HCT116 (cell line): ENCODE measurements at regions not wholly inside any gene's neighbourhood (a gene's known extent, or its start where the extent isn't known, plus 50 kb on each side); places are given as distances from the start of the nearest gene placed in this dataset.

ENCODE experiments used
- ATAC-seq: fragments of 200-7000 bp; cut with Tn5 transposase; 2 replicates; pipeline ENCODE4 v1.9.1; 2020; ENCODE audit warnings: mild to moderate bottlenecking, moderate library complexity
- BruUV-seq: library from RNA; stranded (reverse); fragments of 400-500 nt; replicated peaks from 2 replicates; lab custom pipeline; 2021; lab: Mats Ljungman, UMichigan
- CTCF ChIA-PET: fragments of 300-600 bp; sonication (Branson Sonifier 250); formaldehyde crosslinking; loops from one replicate; lab custom pipeline; 2021; ENCODE audit warnings: antibody characterized with exemption; lab: Charles Lee
- POLR2A ChIA-PET: fragments of 300-600, 350-600 bp; sonication (Branson Sonifier 250); formaldehyde crosslinking; loops from one replicate; lab custom pipeline; 2021; ENCODE audit warnings: antibody characterized with exemption; lab: Charles Lee
- RAD21 ChIA-PET, 2 experiments: fragments of 300-600 bp; sonication (Branson Sonifier 250); formaldehyde crosslinking; loops; one replicate each; lab custom pipeline; 2023; ENCODE audit warnings: low total read pairs in 2 of 2; ENCODE audit not compliant: uncharacterized antibody in 2 of 2, unreplicated experiment in 2 of 2, low non-redundant PET in 1 of 2; lab: Charles Lee
- DNase-seq: peaks from one replicate; pipeline ENCODE4 v3.0.0-alpha.2; 2010; ENCODE audit warnings: low read depth, low spot score
- H2AFZ ChIP-seq: fragments of 200-600 bp; shearing (Covaris generic), sonication (generic); 2 replicates; pipeline ENCODE4 v1.6.1; 2017; ENCODE audit warnings: low read depth, mixed run types, mixed read lengths, antibody characterized with exemption, low read length; ENCODE audit not compliant: poor library complexity, severe bottlenecking
- H3K27ac ChIP-seq: 2 replicates; pipeline ENCODE4 v1.5.1; 2012; ENCODE audit warnings: low read depth, low read length
- H3K27me3 ChIP-seq: fragments of 200-600 bp; sonication (generic); 2 replicates; pipeline ENCODE4 v1.6.1; 2016; ENCODE audit warnings: mixed run types, low read length, mixed read lengths; ENCODE audit not compliant: insufficient read depth
- H3K36me3 ChIP-seq, 2 experiments: fragments of 200-500 bp in 1 of 2; fragments of 200-600 bp in 1 of 2; sonication (Bioruptor generic) in 1 of 2; sonication (generic) in 1 of 2; 2 replicates each; pipeline versions ENCODE4 v1.5.1 to v1.6.1; 2014 to 2016; ENCODE audit warnings: low read length in 2 of 2, inconsistent platforms in 1 of 2, mixed read lengths in 1 of 2, mixed run types in 1 of 2; ENCODE audit not compliant: insufficient read depth in 2 of 2, control insufficient read depth in 1 of 2
- H3K4me1 ChIP-seq, 2 experiments: fragments of 200-600 bp in 1 of 2; sonication (generic) in 1 of 2; 2 replicates each; pipeline versions ENCODE4 v1.5.1 to v1.6.1; 2012 to 2017; ENCODE audit warnings: low read length in 2 of 2, inconsistent platforms in 1 of 2, mild to moderate bottlenecking in 1 of 2, mixed read lengths in 1 of 2, mixed run types in 1 of 2, moderate library complexity in 1 of 2; ENCODE audit not compliant: insufficient read depth in 2 of 2, control insufficient read depth in 1 of 2
- H3K4me2 ChIP-seq: fragments of 200-600 bp; sonication (generic); 2 replicates; pipeline ENCODE4 v1.6.1; 2017; ENCODE audit warnings: mixed run types, low read length, mixed read lengths
- H3K4me3 ChIP-seq, 2 experiments: fragments of 200-600 bp in 1 of 2; sonication (generic) in 1 of 2; replicated peaks in 1 of 2; 2 replicates each; pipeline ENCODE4 v1.5.1; 2011 to 2016; ENCODE audit warnings: low read length in 2 of 2, control low read depth in 1 of 2, low read depth in 1 of 2, mild to moderate bottlenecking in 1 of 2, mixed read lengths in 1 of 2, mixed run types in 1 of 2
- H3K79me2 ChIP-seq: fragments of 200-600 bp; sonication (generic); 2 replicates; pipeline ENCODE4 v1.6.1; 2017; ENCODE audit warnings: mild to moderate bottlenecking, mixed run types, low read length, moderate library complexity, mixed read lengths; ENCODE audit not compliant: insufficient read depth
- H3K9ac ChIP-seq: fragments of 200-600 bp; sonication (generic); 2 replicates; pipeline ENCODE4 v1.6.1; 2016; ENCODE audit warnings: low read length, mixed read lengths
- H3K9me2 ChIP-seq: fragments of 200-600 bp; sonication (generic), shearing (Covaris generic); 2 replicates; pipeline ENCODE4 v1.6.1; 2017; ENCODE audit warnings: mixed run types, mild to moderate bottlenecking, moderate library complexity; ENCODE audit not compliant: insufficient read depth
- H3K9me3 ChIP-seq, 2 experiments: fragments of 200-500 bp in 1 of 2; fragments of 200-600 bp in 1 of 2; sonication (Bioruptor generic) in 1 of 2; sonication (generic) in 1 of 2; 2 replicates each; pipeline ENCODE4 v1.6.1; 2014 to 2017; ENCODE audit warnings: low read length in 2 of 2, mixed read lengths in 2 of 2, inconsistent platforms in 1 of 2, low read depth in 1 of 2, mild to moderate bottlenecking in 1 of 2, mixed run types in 1 of 2, moderate library complexity in 1 of 2; ENCODE audit not compliant: control insufficient read depth in 1 of 2, insufficient read depth in 1 of 2
- H4K20me1 ChIP-seq: fragments of 200-600 bp; sonication (generic), shearing (Covaris generic); 2 replicates; pipeline ENCODE4 v1.6.1; 2017; ENCODE audit warnings: mixed run types, mild to moderate bottlenecking, moderate library complexity; ENCODE audit not compliant: insufficient read depth
- CBX3 ChIP-seq: IDR thresholded peaks from 2 replicates; pipeline ENCODE4 v1.6.1; 2012; ENCODE audit warnings: low read depth
- CEBPB ChIP-seq: IDR thresholded peaks from 2 replicates; pipeline ENCODE4 v1.6.1; 2012; ENCODE audit warnings: low read depth
- CTCF ChIP-seq, 3 experiments: fragments of 200-600 bp in 1 of 3; sonication (generic) in 1 of 3; IDR thresholded peaks in 2 of 3; conservative IDR thresholded peaks in 1 of 3; 2 replicates each; pipeline ENCODE4 v1.5.1; 2012 to 2017; ENCODE audit warnings: low read depth in 2 of 3, low read length in 2 of 3, antibody characterized with exemption in 1 of 3, borderline replicate concordance in 1 of 3, control low read depth in 1 of 3, mild to moderate bottlenecking in 1 of 3, mixed read lengths in 1 of 3, mixed run types in 1 of 3, moderate library complexity in 1 of 3; ENCODE audit not compliant: insufficient read depth in 1 of 3
- ELF1 ChIP-seq: IDR thresholded peaks from 2 replicates; pipeline ENCODE4 v1.6.1; 2012; ENCODE audit warnings: low read depth, borderline replicate concordance
- EZH2 ChIP-seq: fragments of 200-600 bp; sonication (generic); IDR thresholded peaks from 2 replicates; pipeline ENCODE4 v1.6.1; 2017; ENCODE audit warnings: antibody characterized with exemption, mixed run types
- MAX ChIP-seq: IDR thresholded peaks from 2 replicates; pipeline ENCODE4 v1.6.1; 2012
- POLR2A ChIP-seq: IDR thresholded peaks from 2 replicates; pipeline ENCODE4 v1.7.0; 2011; ENCODE audit warnings: borderline replicate concordance; ENCODE audit not compliant: insufficient read depth, insufficient read length; ENCODE audit errors: extremely low read depth
- RAD21 ChIP-seq: IDR thresholded peaks from 2 replicates; pipeline ENCODE4 v1.6.1; 2012; ENCODE audit warnings: low read depth, mild to moderate bottlenecking
- SIN3A ChIP-seq: IDR thresholded peaks from 2 replicates; pipeline ENCODE4 v1.6.1; 2012; ENCODE audit warnings: low read depth
- TCF7L2 ChIP-seq: IDR thresholded peaks from 2 replicates; pipeline ENCODE4 v1.7.0; 2011; ENCODE audit warnings: borderline replicate concordance, inconsistent platforms; ENCODE audit not compliant: insufficient read depth, insufficient read length; ENCODE audit errors: extremely low read depth
- YY1 ChIP-seq: IDR thresholded peaks from 2 replicates; pipeline ENCODE4 v1.6.1; 2011; ENCODE audit warnings: low read length, low read depth, moderate library complexity, mild to moderate bottlenecking; ENCODE audit not compliant: insufficient replicate concordance; ENCODE audit errors: extremely low read depth
- ZBTB33 ChIP-seq: IDR thresholded peaks from 2 replicates; pipeline ENCODE4 v1.6.1; 2011; ENCODE audit warnings: mild to moderate bottlenecking, low read length, moderate library complexity; ENCODE audit not compliant: insufficient replicate concordance; ENCODE audit errors: extremely low read depth
- ZFX ChIP-seq: fragments of 450-650 bp; IDR thresholded peaks from 2 replicates; pipeline ENCODE4 v1.6.1; 2017
- ZNF274 ChIP-seq: fragments of 200-500 bp; sonication (Bioruptor generic); IDR thresholded peaks from 2 replicates; pipeline ENCODE4 v1.6.1; 2014; ENCODE audit warnings: mild to moderate bottlenecking, low read depth, low read length, inconsistent platforms
- intact Hi-C: fragments of 100-400 bp; cut with micrococcal nuclease; formaldehyde crosslinking; loops from 2 replicates; pipeline ENCODE4 v1.10.0; 2022

GRCh38 chr11:45501392-45502225 lies 163.8 kb downstream of the CHST1 start:
- Histone ChIP-seq H3K9me3 (no peaks in the 10 kb centered on the region), H3K4me3 (no peak overlapping the region), H3K9me2 (no peaks in the 10 kb centered on the region), H3K27me3 (peaks cover 17% of the 10 kb centered on the region), H3K79me2 (no peaks in the 10 kb centered on the region), H3K36me3 (no peaks in the 10 kb centered on the region), H2AFZ (no peak overlapping the region), H3K9ac (no peak overlapping the region), H3K4me2 (no peak overlapping the region), H4K20me1 (no peaks in the 10 kb centered on the region), H3K27ac (no peak overlapping the region), H3K4me1 (no peaks in the 10 kb centered on the region)
- TF ChIP-seq SIN3A: no peak
- TF ChIP-seq ZFX: no peak
- TF ChIP-seq ELF1: no peak
- no peak for TF ChIP-seq CEBPB
- no peak for TF ChIP-seq TCF7L2
- TF ChIP-seq POLR2A: no peak
- TF ChIP-seq ZNF274: no peak
- no peak for TF ChIP-seq RAD21
- TF ChIP-seq EZH2: no peak
- TF ChIP-seq CBX3: no peak
- TF ChIP-seq MAX: no peak
- ChIA-PET POLR2A (no interaction called here), CTCF (no interaction called here), RAD21 (no interaction called here)
- ATAC-seq: no peak
- DNase-seq: no peak
- intact Hi-C loops: no loop called here
- BruUV-seq: no TSS peak

GRCh38 chr11:45500451-45500850 lies 165.0 kb downstream of the CHST1 start:
- Histone ChIP-seq H3K4me2 (no peak overlapping the region), H3K4me3 (no peak overlapping the region), H4K20me1 (no peaks in the 10 kb centered on the region), H3K27me3 (peaks cover 23% of the 10 kb centered on the region), H3K4me1 (no peaks in the 10 kb centered on the region), H3K36me3 (no peaks in the 10 kb centered on the region), H2AFZ (no peak overlapping the region), H3K27ac (no peak overlapping the region), H3K9ac (no peak overlapping the region), H3K9me3 (no peaks in the 10 kb centered on the region), H3K79me2 (no peaks in the 10 kb centered on the region), H3K9me2 (no peaks in the 10 kb centered on the region)
- ATAC-seq (no peak), DNase-seq (no peak)
- TF ChIP-seq YY1 (no peak), CTCF (IDR thresholded peaks at IDR 0.05 in 2 of 3, conservative IDR thresholded peaks at IDR 0.05 in 1 of 3; ENCODE audit: borderline replicate concordance in 1 of 3, insufficient read depth in 1 of 3, low read depth in 2 of 3, low read length in 2 of 3) (no peak), EZH2 (no peak), TCF7L2 (no peak), ZBTB33 (no peak)
- ChIA-PET POLR2A (no interaction called here), CTCF (no interaction called here), RAD21 (no interaction called here)
- intact Hi-C loops: no loop called here
- BruUV-seq: no TSS peak
